Stimulated activated CD8-positive, alpha-beta memory T cell treated with anti-CD3 and anti-CD28 coated beads, Interleukin-7, amount 100 ng/mL, for 4 hours (primary cell): ENCODE measurements at regions not wholly inside any gene's neighbourhood (a gene's known extent, or its start where the extent isn't known, plus 50 kb on each side); places are given as distances from the start of the nearest gene placed in this dataset.
A peak's percentile ranks its signal among the peaks of the same experiment; 100 is the strongest.
"Not testable (repeated sequence)": the region's sequence is repeated elsewhere in the genome, so short reads cannot be mapped to it uniquely, and the experiment has no call there.

Experiments
- DNase-seq, 2 donors: peaks; one replicate each; pipeline ENCODE4 v3.0.0-alpha.2; 2020; ENCODE audit warnings: low read depth in 2 of 2

GRCh38 chr10:33038672-33039071, 80.6 kb upstream of the ITGB1 start:
- DNase-seq, result no peak

- no peak for DNase-seq
These were observed 79.7 kb upstream of the ITGB1 start for GRCh38 chr10:33037726-33038125.

DNA sequence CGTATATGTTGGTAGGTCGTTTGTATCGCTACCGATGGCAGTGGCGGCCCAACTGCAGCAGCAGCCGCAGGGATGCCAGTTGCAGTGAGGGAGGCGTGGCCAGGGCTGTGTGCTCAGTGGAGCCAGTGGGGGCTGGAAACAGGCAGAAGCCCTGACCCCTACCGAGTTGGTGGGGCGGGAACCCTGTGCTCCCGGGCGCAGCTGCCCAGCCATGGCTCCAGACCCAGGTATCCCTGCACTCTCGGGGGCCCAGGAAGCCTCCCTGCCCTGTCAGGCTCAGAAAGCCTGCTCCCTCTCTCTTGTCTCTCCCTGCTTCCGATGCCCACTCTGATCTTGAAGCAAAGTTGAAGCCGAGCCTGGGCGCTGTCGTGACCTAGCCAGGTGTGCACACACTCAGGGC, 78.6 kb upstream of the ITGB1 start:
- no peak for DNase-seq

GRCh38 chr10:33035411-33035810, 77.4 kb upstream of the ITGB1 start:
- no peak for DNase-seq

DNA sequence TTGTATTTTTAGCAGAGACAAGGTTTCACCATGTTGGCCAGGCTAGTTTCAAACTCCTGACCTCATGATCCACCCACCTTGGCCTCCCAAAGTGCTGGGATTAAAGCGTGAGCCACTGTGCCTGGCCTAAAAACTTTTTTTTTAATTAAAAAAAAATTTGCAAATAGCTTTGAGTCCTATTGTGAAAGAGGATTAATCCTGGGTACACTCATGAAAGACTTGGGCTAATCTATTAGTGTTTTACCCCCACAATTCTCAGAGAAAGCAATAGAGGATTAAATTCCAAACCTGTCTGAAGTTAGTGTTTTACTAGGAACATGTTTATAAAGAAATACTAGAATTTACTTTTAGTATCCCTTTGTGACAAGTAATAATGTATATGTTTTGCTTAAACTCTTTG, 76.9 kb upstream of the ITGB1 start:
- no peak for DNase-seq

- no peak for DNase-seq
These were observed 74.7 kb upstream of the ITGB1 start for GRCh38 chr10:33032654-33033151.

DNA sequence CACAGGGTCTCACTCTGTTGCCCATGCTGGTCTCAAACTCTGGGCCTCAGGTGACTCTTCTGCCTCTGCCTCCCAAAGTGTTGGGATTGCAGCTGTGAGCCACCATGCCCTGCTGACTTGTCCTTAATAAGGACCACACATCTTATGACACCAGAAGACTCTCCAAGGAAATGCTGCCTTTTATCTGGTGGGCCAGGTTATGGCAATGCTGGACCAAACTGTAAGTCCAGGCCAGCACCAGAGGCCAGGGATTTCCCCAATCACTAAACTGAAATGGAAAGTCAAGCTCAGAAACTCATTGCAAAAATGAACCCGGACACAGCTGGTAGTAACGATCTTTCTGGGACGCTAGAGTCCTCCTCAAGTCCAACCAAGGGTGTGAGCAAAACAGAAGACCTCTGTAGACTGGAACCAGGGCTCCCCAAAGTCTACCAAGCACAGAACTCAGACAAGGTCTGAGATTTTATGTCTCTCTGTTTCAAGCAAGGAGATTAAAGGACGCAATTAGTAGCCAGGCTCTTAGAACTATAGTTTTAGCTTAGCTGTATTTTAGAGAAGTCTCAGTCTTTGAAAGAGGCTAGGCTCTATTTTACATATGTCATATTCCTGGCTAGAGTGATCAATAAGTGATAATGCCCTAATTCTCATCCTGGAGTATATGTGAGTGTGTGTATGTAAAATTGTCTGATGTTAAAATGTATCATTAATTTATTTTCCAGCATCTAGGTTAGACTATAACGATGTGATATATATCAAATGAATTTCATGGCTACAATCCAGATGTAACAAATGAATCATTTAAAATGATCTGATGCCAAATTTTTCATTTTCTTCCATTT, 74.0 kb upstream of the ITGB1 start:
- DNase-seq, result no peak

GRCh38 chr10:33031171-33031570, 73.1 kb upstream of the ITGB1 start:
- no peak for DNase-seq

- peak in 1 of 2 donors; percentile 21 for DNase-seq
These were observed 70.5 kb upstream of the ITGB1 start for GRCh38 chr10:33028515-33028914.

DNA sequence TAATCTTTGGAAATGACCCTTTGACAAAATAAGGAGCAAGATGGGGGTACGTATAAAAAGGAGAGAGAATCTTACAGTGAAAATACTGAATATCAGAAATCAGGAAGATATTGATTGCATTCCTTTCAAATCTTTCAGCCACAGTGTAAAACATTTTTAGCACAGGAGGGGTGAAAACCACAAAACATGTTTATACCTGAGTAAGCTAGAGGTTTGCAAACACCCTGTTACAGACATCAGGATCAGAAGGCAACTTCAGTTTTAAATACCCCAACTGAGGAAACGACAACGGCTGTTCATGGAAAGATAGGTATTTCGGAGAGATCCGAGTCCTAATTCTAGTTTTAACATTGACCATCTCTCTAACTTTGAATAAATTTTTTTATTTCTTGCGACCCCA, 69.1 kb upstream of the ITGB1 start:
- DNase-seq, result no peak

DNA sequence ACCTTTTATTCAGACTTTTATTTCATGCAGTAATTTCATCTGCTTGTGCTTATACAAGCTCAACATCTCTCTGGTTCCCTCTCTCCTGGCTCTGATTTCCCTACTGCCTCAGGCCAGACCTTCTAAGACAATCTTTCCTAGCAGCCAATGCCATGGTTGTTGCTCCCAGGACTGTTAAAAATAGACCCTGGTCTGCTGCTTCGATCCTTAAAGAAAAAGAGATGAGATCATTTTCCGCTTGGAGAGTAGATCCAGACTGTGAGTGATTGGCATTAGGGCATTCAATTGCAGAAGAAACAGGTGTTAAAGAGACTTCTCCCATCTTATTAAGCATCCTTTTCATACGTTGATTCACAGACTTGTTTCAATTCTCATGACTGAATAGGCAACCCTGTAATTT, 68.4 kb upstream of the ITGB1 start:
- DNase-seq, result no peak

- DNase-seq, result no peak
These were observed 67.9 kb upstream of the ITGB1 start for GRCh38 chr10:33025910-33026309.

GRCh38 chr10:33025039-33025438, 67.0 kb upstream of the ITGB1 start:
- no peak for DNase-seq

- DNase-seq, result no peak
These were observed 64.7 kb upstream of the ITGB1 start for GRCh38 chr10:33022691-33023090.

DNA sequence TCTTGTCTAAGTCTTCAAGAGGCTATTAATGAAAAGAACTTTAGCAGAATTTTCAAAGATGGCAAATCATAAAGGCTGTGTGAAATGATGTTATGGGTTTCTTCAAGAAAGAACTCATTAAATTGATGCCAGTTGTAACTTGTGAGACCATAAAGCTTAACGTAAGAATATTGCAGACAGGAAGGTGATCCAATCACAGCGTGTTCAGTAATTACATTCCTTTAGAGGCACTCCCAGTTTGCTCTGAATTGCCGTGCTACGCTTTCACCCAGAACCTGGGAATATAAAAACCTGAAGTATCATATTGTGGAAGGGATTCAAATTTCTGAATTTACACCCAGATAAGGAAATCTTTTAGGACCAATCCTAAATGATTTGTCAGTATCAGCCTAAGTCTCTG, 64.1 kb upstream of the ITGB1 start:
- no peak for DNase-seq

GRCh38 chr10:33016988-33017387, 59.0 kb upstream of the ITGB1 start:
- DNase-seq, result no peak

DNA sequence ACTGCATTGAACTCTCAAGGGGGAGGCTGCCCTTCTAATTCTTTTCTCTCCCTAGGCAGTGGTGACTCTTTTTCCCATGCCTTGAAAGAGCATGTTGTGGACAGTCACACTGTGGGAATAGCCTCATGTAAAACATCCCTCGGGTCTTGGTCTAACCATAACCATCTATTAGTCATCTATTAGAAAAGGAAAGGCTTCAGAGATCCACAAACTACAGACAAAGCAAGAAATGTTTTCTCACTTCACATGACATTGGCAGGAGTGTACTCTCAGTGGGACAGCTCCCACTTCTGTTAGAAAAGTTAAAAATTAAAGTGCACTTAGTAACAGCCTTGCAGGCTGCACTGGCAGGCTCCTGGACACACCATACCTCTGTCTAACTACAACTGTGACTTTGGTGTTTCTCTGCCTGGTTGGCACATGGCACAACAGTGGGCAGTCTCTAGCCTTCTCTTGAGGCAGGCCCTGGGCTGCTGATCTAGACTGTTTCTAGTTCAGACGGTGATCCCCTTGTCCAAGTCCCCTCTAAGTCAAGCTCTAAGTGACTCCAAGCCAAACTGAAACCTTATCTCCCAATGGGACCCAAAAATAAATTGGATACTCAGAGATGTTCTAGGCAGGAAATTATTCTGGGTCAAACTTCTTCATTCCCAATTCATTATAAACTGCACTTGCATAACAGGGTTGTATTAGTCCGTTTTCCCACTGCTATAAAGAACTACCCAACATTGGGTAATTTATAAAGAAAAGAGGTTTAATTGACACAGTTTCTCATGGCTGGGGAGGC, 57.9 kb upstream of the ITGB1 start:
- DNase-seq, result no peak

- DNase-seq, result not testable (repeated sequence)
These were observed 55.3 kb upstream of the ITGB1 start for GRCh38 chr10:33013331-33013730.

GRCh38 chr10:33012306-33012705, 54.3 kb upstream of the ITGB1 start:
- no peak for DNase-seq

- DNase-seq, result no peak
These were observed 52.4 kb upstream of the ITGB1 start for GRCh38 chr10:33010132-33011037.

- DNase-seq, result no peak
These were observed 51.5 kb upstream of the ITGB1 start for GRCh38 chr10:33009244-33010131.
